ENCODE measurements at regions not wholly inside any gene's neighbourhood (a gene's known extent, or its start where the extent isn't known, plus 50 kb on each side); places are given as distances from the start of the nearest gene placed in this dataset.

- DNase-seq = no peak
These were observed 112.8 kb upstream of the DKK2 start for GRCh38 chr4:107148904-107149303.

GRCh38 chr4:107147873-107148272 is 111.8 kb upstream of the DKK2 start:
- no peak for DNase-seq

- no peak for DNase-seq
These were observed 102.3 kb upstream of the DKK2 start for GRCh38 chr4:107138433-107138832.

GRCh38 chr4:107133965-107134653 is 98.0 kb upstream of the DKK2 start:
- no peak for DNase-seq

GRCh38 chr4:107131295-107131694 is 95.2 kb upstream of the DKK2 start:
- no peak for DNase-seq

GRCh38 chr4:107130157-107130556 is 94.0 kb upstream of the DKK2 start:
- no peak for DNase-seq

GRCh38 chr4:107129611-107130010 is 93.5 kb upstream of the DKK2 start:
- DNase-seq = no peak

- DNase-seq = no peak
These were observed 93.0 kb upstream of the DKK2 start for GRCh38 chr4:107129076-107129475.

- DNase-seq = no peak
These were observed 92.0 kb upstream of the DKK2 start for GRCh38 chr4:107128116-107128515.

GRCh38 chr4:107125496-107125895 is 89.4 kb upstream of the DKK2 start:
- no peak for DNase-seq

GRCh38 chr4:107122736-107123135 is 86.6 kb upstream of the DKK2 start:
- DNase-seq = no peak

GRCh38 chr4:107120661-107121060 is 84.5 kb upstream of the DKK2 start:
- DNase-seq = no peak

GRCh38 chr4:107117726-107118125 is 81.6 kb upstream of the DKK2 start:
- DNase-seq = no peak

GRCh38 chr4:107115185-107115847 is 79.2 kb upstream of the DKK2 start:
- no peak for DNase-seq

GRCh38 chr4:107114059-107114458 is 77.9 kb upstream of the DKK2 start:
- no peak for DNase-seq

- no peak for DNase-seq
These were observed 62.3 kb upstream of the DKK2 start for GRCh38 chr4:107098401-107098800.

- no peak for DNase-seq
These were observed 58.9 kb upstream of the DKK2 start for GRCh38 chr4:107094976-107095375.

- no peak for DNase-seq
These were observed 58.2 kb upstream of the DKK2 start for GRCh38 chr4:107094332-107094731.

Measured in NCI-H1417 treated with DMSO at 0.1 percent for 48 hours (cell line).